ENCODE measurements at regions not wholly inside any gene's neighbourhood (a gene's known extent, or its start where the extent isn't known, plus 50 kb on each side); places are given as distances from the start of the nearest gene placed in this dataset.

DNA sequence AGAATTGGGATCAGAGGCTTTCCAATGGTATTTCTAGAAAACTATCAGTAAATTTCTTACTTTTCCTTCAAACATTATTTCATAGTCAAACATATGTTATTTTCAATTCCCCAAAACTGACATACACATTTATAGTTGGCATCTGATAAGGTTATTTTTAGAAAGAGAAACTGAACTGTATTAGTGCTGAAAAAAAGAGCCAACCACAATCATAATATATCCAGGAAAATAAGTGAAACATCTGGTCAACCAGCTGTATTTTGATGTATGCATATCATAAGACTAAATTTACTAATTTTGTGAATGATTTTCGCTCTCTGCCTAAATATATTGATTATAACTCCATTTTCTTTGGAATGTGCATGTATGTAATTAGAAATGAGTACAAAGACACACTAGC, 554.2 kb downstream of the FLRT2 start:
- Histone ChIP-seq H3F3A (ENCODE audit: insufficient read depth, low read length, poor library complexity, severe bottlenecking) (no peaks in the 10 kb centered on the region), H3K4me2 (ENCODE audit: low read length) (no peak overlapping the region)

DNA sequence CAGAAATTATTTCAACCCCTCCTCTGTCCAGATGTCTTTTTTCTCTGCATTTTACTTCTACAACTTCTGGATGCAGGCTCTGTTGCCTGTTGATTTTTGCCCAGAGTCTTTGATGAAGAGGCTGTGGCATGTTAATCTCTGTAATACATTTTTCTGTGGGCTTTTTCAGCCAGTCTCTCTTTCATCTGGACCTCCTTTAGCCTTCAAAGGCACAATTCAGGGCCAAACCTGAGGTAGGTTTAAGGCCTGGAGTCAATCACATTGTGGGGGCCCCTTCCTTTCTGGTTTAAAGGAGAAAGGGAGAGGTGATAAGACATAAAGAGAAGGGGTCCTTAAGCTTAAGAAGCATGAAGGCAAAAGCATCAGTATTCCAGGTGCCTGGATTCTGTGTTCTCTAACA, 553.7 kb downstream of the FLRT2 start:
- H3K27ac ChIP-seq (ENCODE audit: low read length), result no peak overlapping the region
- H3K9me3 ChIP-seq (ENCODE audit: low read length), result no peaks in the 10 kb centered on the region
- no peak overlapping the region for H2AFZ ChIP-seq (ENCODE audit: low read depth, low read length)
- H3K9ac ChIP-seq (ENCODE audit: low read length), result no peak overlapping the region
- no peak overlapping the region for H3K4me2 ChIP-seq (ENCODE audit: low read length)
- no peak overlapping the region for H3K4me3 ChIP-seq (ENCODE audit: low read length)
- no peaks in the 10 kb centered on the region for H3K79me2 ChIP-seq (replicated peaks; ENCODE audit: insufficient read depth, low read length)
- no peaks in the 10 kb centered on the region for H3K9me2 ChIP-seq (ENCODE audit: insufficient read depth, low read length)
- no peaks in the 10 kb centered on the region for H3K27me3 ChIP-seq (ENCODE audit: insufficient read depth, low read depth, low read length)
- H3K36me3 ChIP-seq (ENCODE audit: insufficient read depth, low read length), result no peaks in the 10 kb centered on the region
- no peaks in the 10 kb centered on the region for H3F3A ChIP-seq (ENCODE audit: insufficient read depth, low read length, poor library complexity, severe bottlenecking)
- H4K20me1 ChIP-seq (ENCODE audit: insufficient read depth), result no peaks in the 10 kb centered on the region
- TF ChIP-seq MXI1 (conservative IDR thresholded peaks at IDR 0.05; ENCODE audit: poor library complexity, severe bottlenecking) (no peak), POLR2AphosphoS5 (IDR thresholded peaks at IDR 0.05) (no peak), EZH2 (IDR thresholded peaks at IDR 0.05; ENCODE audit: borderline replicate concordance, insufficient read depth, low read length, poor library complexity, severe bottlenecking) (no peak), TAF1 (IDR thresholded peaks at IDR 0.05; ENCODE audit: low read depth) (no peak), EP300 (conservative IDR thresholded peaks at IDR 0.05; ENCODE audit: poor library complexity, severe bottlenecking) (no peak), SMC3 (conservative IDR thresholded peaks at IDR 0.05; ENCODE audit: poor library complexity) (no peak), RAD21 (conservative IDR thresholded peaks at IDR 0.05) (no peak)
- TF ChIP-seq, protein P1, sequence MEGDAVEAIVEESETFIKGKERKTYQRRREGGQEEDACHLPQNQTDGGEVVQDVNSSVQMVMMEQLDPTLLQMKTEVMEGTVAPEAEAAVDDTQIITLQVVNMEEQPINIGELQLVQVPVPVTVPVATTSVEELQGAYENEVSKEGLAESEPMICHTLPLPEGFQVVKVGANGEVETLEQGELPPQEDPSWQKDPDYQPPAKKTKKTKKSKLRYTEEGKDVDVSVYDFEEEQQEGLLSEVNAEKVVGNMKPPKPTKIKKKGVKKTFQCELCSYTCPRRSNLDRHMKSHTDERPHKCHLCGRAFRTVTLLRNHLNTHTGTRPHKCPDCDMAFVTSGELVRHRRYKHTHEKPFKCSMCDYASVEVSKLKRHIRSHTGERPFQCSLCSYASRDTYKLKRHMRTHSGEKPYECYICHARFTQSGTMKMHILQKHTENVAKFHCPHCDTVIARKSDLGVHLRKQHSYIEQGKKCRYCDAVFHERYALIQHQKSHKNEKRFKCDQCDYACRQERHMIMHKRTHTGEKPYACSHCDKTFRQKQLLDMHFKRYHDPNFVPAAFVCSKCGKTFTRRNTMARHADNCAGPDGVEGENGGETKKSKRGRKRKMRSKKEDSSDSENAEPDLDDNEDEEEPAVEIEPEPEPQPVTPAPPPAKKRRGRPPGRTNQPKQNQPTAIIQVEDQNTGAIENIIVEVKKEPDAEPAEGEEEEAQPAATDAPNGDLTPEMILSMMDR (IDR thresholded peaks at IDR 0.05; ENCODE audit: poor library complexity, severe bottlenecking), result no peak
- TF ChIP-seq, protein P2, sequence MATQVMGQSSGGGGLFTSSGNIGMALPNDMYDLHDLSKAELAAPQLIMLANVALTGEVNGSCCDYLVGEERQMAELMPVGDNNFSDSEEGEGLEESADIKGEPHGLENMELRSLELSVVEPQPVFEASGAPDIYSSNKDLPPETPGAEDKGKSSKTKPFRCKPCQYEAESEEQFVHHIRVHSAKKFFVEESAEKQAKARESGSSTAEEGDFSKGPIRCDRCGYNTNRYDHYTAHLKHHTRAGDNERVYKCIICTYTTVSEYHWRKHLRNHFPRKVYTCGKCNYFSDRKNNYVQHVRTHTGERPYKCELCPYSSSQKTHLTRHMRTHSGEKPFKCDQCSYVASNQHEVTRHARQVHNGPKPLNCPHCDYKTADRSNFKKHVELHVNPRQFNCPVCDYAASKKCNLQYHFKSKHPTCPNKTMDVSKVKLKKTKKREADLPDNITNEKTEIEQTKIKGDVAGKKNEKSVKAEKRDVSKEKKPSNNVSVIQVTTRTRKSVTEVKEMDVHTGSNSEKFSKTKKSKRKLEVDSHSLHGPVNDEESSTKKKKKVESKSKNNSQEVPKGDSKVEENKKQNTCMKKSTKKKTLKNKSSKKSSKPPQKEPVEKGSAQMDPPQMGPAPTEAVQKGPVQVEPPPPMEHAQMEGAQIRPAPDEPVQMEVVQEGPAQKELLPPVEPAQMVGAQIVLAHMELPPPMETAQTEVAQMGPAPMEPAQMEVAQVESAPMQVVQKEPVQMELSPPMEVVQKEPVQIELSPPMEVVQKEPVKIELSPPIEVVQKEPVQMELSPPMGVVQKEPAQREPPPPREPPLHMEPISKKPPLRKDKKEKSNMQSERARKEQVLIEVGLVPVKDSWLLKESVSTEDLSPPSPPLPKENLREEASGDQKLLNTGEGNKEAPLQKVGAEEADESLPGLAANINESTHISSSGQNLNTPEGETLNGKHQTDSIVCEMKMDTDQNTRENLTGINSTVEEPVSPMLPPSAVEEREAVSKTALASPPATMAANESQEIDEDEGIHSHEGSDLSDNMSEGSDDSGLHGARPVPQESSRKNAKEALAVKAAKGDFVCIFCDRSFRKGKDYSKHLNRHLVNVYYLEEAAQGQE (IDR thresholded peaks at IDR 0.05; ENCODE audit: borderline replicate concordance), result no peak

More for the DNA sequence above, 554.2 kb downstream of the FLRT2 start:
- no peak overlapping the region for H3K9ac ChIP-seq (ENCODE audit: low read length)
- H3K36me3 ChIP-seq (ENCODE audit: insufficient read depth, low read length), result no peaks in the 10 kb centered on the region
- H3K27ac ChIP-seq (ENCODE audit: low read length), result no peak overlapping the region
- H3K4me3 ChIP-seq (ENCODE audit: low read length), result no peak overlapping the region
- no peaks in the 10 kb centered on the region for H4K20me1 ChIP-seq (ENCODE audit: insufficient read depth)
- no peak overlapping the region for H2AFZ ChIP-seq (ENCODE audit: low read depth, low read length)
- no peaks in the 10 kb centered on the region for H3K27me3 ChIP-seq (ENCODE audit: insufficient read depth, low read depth, low read length)
- H3K9me3 ChIP-seq (ENCODE audit: low read length), result no peaks in the 10 kb centered on the region
- TF ChIP-seq TAF1 (IDR thresholded peaks at IDR 0.05; ENCODE audit: low read depth) (no peak), POLR2AphosphoS5 (IDR thresholded peaks at IDR 0.05) (no peak), EP300 (conservative IDR thresholded peaks at IDR 0.05; ENCODE audit: poor library complexity, severe bottlenecking) (no peak), MXI1 (conservative IDR thresholded peaks at IDR 0.05; ENCODE audit: poor library complexity, severe bottlenecking) (no peak), EZH2 (IDR thresholded peaks at IDR 0.05; ENCODE audit: borderline replicate concordance, insufficient read depth, low read length, poor library complexity, severe bottlenecking) (no peak), SMC3 (conservative IDR thresholded peaks at IDR 0.05; ENCODE audit: poor library complexity) (no peak)
- TF ChIP-seq, protein P2 (IDR thresholded peaks at IDR 0.05; ENCODE audit: borderline replicate concordance), result no peak
- TF ChIP-seq, protein P1 (IDR thresholded peaks at IDR 0.05; ENCODE audit: poor library complexity, severe bottlenecking), result no peak
- H3K79me2 ChIP-seq (replicated peaks; ENCODE audit: insufficient read depth, low read length), result no peaks in the 10 kb centered on the region
- H3K9me2 ChIP-seq (ENCODE audit: insufficient read depth, low read length), result no peaks in the 10 kb centered on the region
